ENCODE measurements at regions not wholly inside any gene's neighbourhood (a gene's known extent, or its start where the extent isn't known, plus 50 kb on each side); places are given as distances from the start of the nearest gene placed in this dataset.
"Not testable (repeated sequence)": the region's sequence is repeated elsewhere in the genome, so short reads cannot be mapped to it uniquely, and the experiment has no call there.

GRCh38 chr15:75100679-75101078 is 77.3 kb downstream of the PPCDC start:
- no peak for DNase-seq
- peaks cover 3% of the 10 kb centered on the region for H3K36me3 Mint-ChIP-seq (ENCODE audit: insufficient read depth)
- H3K4me1 Mint-ChIP-seq (ENCODE audit: low read depth in 2 of 2) = peaks cover 3 to 12% of the 10 kb centered on the region in 2 donors
- no peaks in the 10 kb centered on the region for H3K27me3 Mint-ChIP-seq
- no peak overlapping the region for H3K27ac Mint-ChIP-seq
- H3K4me3 Mint-ChIP-seq = no peak overlapping the region
- no peak for ATAC-seq (replicated peaks)
- H3K9me3 Mint-ChIP-seq = no peaks in the 10 kb centered on the region

DNA sequence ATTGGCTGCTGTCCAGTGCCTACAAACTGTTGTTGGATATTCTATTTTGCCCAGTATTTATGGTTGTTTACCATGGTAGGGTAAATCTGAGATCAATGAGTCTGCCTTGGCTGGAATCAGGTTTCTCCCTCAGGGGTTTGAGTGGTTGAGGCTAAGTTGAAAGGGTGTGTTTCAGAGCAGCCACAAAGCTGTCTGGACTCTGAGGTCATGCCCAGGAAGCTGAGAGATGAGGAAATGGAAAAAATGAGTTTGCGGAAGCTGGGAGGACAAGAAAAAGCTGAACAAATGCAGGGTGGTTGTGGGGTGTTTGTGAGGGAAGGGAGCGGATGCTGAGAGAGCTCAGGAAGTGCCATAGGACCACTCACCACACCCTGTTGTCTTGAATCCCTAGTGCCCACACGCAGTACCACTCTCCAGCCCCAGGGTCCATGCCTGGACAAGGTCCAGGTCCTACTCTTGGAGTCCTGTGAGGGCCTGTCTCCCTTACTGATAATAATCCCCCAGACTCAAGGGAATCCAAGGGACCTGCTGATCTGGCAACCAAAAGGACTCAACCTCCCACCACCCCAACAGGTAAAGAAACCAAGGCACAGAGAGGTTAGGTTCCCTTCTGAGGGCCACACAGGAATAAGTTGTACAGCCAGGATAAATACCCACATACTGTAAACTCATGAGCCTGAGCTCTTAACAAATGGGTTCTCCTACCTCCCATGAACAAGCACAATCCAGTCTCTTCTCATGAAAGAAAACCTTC is 81.6 kb downstream of the PPCDC start:
- Mint-ChIP-seq H3K36me3 (ENCODE audit: insufficient read depth) (peaks cover 3% of the 10 kb centered on the region), H3K4me1 (ENCODE audit: low read depth in 2 of 2) (peaks cover 24 to 29% of the 10 kb centered on the region in 2 donors), H3K4me3 (peak overlapping the region in 1 of 2 donors; percentile 24), H3K27me3 (no peaks in the 10 kb centered on the region), H3K27ac (peak overlapping the region; percentile 7 to 68), H3K9me3 (no peaks in the 10 kb centered on the region)
- ATAC-seq (replicated peaks) (peak; percentile 18), DNase-seq (no peak)

GRCh38 chr15:75107516-75107907 is 84.1 kb downstream of the PPCDC start:
- H3K27ac Mint-ChIP-seq = peak overlapping the region; percentile 75 to 91
- ATAC-seq (replicated peaks) = no peak
- H3K4me1 Mint-ChIP-seq (ENCODE audit: low read depth in 2 of 2) = peaks cover 28 to 33% of the 10 kb centered on the region in 2 donors
- H3K36me3 Mint-ChIP-seq (ENCODE audit: insufficient read depth) = peaks cover 3% of the 10 kb centered on the region
- no peak overlapping the region for H3K4me3 Mint-ChIP-seq
- no peaks in the 10 kb centered on the region for H3K27me3 Mint-ChIP-seq
- H3K9me3 Mint-ChIP-seq = no peaks in the 10 kb centered on the region
- DNase-seq = no peak

- DNase-seq (peak; percentile 39 to 66 (median 65)), ATAC-seq (replicated peaks) (peak; percentile 95)
- Mint-ChIP-seq H3K4me3 (peak overlapping the region; percentile 65 to 74), H3K27me3 (no peaks in the 10 kb centered on the region), H3K9me3 (no peaks in the 10 kb centered on the region), H3K36me3 (ENCODE audit: insufficient read depth) (peaks cover 2% of the 10 kb centered on the region), H3K27ac (peak overlapping the region; percentile 75 to 91), H3K4me1 (ENCODE audit: low read depth in 2 of 2) (peaks cover 31 to 38% of the 10 kb centered on the region in 2 donors)
These were observed 84.8 kb downstream of the PPCDC start for GRCh38 chr15:75107908-75108838.

GRCh38 chr15:75109021-75109735 is 85.8 kb downstream of the PPCDC start:
- ATAC-seq (replicated peaks) (no peak), DNase-seq (no peak)
- Mint-ChIP-seq H3K4me3 (peak overlapping the region; percentile 65 to 74), H3K27ac (peak overlapping the region; percentile 75 to 91), H3K9me3 (no peaks in the 10 kb centered on the region), H3K4me1 (ENCODE audit: low read depth in 2 of 2) (peaks cover 32 to 40% of the 10 kb centered on the region in 2 donors), H3K36me3 (ENCODE audit: insufficient read depth) (peaks cover 2% of the 10 kb centered on the region), H3K27me3 (no peaks in the 10 kb centered on the region)

GRCh38 chr15:75109736-75110130 is 86.3 kb downstream of the PPCDC start:
- ATAC-seq (replicated peaks) = no peak
- peaks cover 31 to 42% of the 10 kb centered on the region in 2 donors for H3K4me1 Mint-ChIP-seq (ENCODE audit: low read depth in 2 of 2)

DNA sequence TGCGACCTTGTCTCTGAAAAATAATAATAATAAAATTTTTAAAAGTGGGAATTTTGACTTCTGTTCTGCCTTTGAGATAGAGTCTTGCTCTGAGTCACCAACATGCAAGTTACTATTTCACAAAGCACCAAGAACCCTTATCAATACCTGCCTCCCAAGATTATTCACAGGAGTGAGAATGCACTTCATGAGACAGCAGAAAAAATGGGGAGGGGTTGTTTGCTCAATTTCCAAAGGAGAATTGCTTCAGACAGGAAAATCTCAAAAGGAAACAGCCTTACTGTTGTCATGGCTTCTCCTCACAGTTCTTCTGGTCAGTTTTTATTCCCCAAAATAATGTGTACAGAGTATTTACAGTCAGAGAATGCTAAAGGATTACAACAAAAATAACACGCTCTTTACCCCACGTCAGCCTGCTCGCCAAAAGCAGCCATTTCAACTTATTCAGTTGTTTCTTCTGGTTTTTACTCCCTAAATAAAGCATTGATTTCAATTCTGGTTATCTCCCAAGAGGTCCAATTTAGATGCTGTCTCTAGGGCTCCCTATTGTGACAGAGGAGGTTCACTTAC is 89.0 kb downstream of the PPCDC start:
- no peak for DNase-seq
- peaks cover 29 to 39% of the 10 kb centered on the region in 2 donors for H3K4me1 Mint-ChIP-seq (ENCODE audit: low read depth in 2 of 2)
- peak overlapping the region in 1 of 2 donors; percentile 27 for H3K27ac Mint-ChIP-seq
- no peaks in the 10 kb centered on the region for H3K9me3 Mint-ChIP-seq
- no peaks in the 10 kb centered on the region for H3K27me3 Mint-ChIP-seq
- H3K36me3 Mint-ChIP-seq (ENCODE audit: insufficient read depth) = peaks cover 2% of the 10 kb centered on the region
- no peak for ATAC-seq (replicated peaks)
- H3K4me3 Mint-ChIP-seq = no peak overlapping the region

More at GRCh38 chr15:75109736-75110130, 86.3 kb downstream of the PPCDC start:
- peaks cover 2% of the 10 kb centered on the region for H3K36me3 Mint-ChIP-seq (ENCODE audit: insufficient read depth)
- H3K9me3 Mint-ChIP-seq = no peaks in the 10 kb centered on the region
- H3K27me3 Mint-ChIP-seq = no peaks in the 10 kb centered on the region
- no peak for DNase-seq
- H3K4me3 Mint-ChIP-seq = peak overlapping the region; percentile 65 to 74
- H3K27ac Mint-ChIP-seq = peak overlapping the region; percentile 56 to 91

DNA sequence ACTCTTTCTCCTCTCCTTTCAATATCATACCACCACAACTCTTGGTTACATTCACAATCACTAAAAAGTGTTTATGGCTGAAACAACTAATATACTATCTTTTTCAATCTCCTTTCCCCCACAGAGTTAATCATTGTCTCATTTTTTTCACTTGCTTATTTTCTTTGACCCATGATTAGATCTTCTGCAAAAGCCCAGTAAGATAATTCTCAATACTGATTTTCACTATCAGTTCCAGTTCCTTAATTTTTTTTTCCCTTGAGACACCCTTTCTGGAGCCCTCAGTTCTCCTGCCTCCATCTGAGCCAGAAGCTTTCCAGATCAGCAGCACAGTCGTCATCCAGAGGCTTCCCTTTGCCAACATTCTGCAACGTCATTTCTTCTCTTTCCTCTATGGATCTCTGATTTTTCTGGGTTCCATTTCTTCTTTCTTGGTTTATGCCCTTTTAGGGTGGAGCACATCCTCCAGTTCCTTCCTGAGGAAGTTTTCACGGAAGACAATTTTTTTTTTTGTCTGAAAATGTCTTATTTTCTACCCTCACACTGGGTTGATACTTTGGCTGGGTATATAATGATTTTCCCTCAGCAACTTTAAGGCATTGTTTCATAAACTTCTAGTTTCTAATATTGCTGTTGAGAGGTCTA is 88.7 kb upstream of the C15orf39 start:
- DNase-seq (no peak), ATAC-seq (replicated peaks) (no peak)
- Mint-ChIP-seq H3K27me3 (no peaks in the 10 kb centered on the region), H3K36me3 (ENCODE audit: insufficient read depth) (peaks cover 2% of the 10 kb centered on the region), H3K27ac (peak overlapping the region in 1 of 2 donors; percentile 27), H3K9me3 (no peaks in the 10 kb centered on the region), H3K4me3 (no peak overlapping the region), H3K4me1 (ENCODE audit: low read depth in 2 of 2) (peaks cover 27 to 38% of the 10 kb centered on the region in 2 donors)

DNA sequence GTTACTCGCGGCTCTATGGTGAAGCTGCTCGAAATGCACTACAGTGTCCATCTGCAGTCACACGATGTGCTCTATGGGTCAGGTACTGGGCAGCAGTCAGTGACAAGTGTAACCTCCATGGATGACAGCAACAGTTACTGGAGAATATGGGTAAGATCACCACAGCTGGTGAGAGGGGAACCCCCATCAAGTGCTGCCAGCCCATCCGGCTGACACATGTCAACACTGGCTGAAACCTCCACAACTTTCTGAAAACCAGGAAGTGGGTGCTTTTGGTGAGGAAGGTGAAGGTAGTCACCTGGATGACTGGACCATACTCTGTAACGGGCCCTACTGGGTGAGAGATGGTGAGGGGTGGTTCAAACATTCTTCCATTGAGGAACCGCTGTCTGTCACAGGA is 87.4 kb upstream of the C15orf39 start:
- no peak for DNase-seq
- Mint-ChIP-seq H3K27ac (no peak overlapping the region), H3K36me3 (ENCODE audit: insufficient read depth) (peaks cover 2% of the 10 kb centered on the region), H3K27me3 (no peaks in the 10 kb centered on the region), H3K4me3 (peak overlapping the region in 1 of 2 donors; percentile 4), H3K4me1 (ENCODE audit: low read depth in 2 of 2) (peaks cover 13 to 24% of the 10 kb centered on the region in 2 donors), H3K9me3 (no peaks in the 10 kb centered on the region)
- ATAC-seq (replicated peaks) = no peak

DNA sequence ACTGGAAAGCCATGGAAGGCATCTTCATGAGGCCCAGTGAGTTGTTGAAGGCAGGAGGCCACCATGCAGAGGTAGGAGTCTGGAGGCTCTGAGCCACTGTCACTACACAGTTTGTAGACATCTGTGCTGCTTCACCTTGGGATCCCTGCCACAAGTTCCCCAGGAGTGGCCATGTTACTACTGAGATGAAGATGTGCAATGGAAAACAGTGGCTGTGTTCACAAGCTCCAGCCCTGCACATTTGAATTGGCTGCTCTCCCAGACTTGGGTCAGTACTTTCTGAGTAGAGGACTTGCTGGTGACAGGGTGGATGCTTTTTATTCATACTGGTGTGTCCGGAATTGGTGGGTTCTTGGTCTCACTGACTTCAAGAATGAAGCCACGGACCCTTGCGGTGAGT is 86.9 kb upstream of the C15orf39 start:
- Mint-ChIP-seq H3K4me1 (ENCODE audit: low read depth in 2 of 2) (peaks cover 8 to 20% of the 10 kb centered on the region in 2 donors), H3K4me3 (no peak overlapping the region), H3K36me3 (ENCODE audit: insufficient read depth) (peaks cover 2% of the 10 kb centered on the region), H3K9me3 (no peaks in the 10 kb centered on the region), H3K27me3 (no peaks in the 10 kb centered on the region), H3K27ac (no peak overlapping the region)
- DNase-seq (no peak), ATAC-seq (replicated peaks) (no peak)

DNA sequence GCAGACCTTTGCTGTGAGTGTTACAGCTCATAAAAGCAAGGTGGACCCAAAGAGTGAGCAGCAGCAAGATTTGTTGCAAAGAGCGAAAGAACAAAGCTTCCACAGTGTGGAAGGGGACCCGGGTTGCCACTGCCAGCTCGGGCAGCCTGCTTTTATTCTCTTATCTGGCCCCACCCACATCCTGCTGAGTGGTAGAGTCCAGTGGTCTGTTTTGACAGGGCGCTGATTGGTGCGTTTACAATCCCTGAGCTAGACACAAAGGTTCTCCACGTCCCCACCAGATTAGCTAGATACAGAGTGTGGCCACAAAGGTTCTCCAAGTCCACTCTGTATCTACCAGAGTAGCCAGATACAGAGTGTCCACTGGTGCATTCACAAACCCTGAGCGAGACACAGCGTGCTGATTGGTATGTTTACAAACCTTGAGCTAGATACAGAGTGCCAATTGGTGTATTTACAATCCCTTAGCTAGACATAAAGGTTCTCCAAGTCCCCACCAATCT is 86.2 kb upstream of the C15orf39 start:
- H3K4me1 Mint-ChIP-seq (ENCODE audit: low read depth in 2 of 2) = peaks cover 4 to 14% of the 10 kb centered on the region in 2 donors
- H3K4me3 Mint-ChIP-seq; DNase-seq; H3K27ac Mint-ChIP-seq; H3K27me3 Mint-ChIP-seq; H3K9me3 Mint-ChIP-seq; ATAC-seq (replicated peaks); H3K36me3 Mint-ChIP-seq (ENCODE audit: insufficient read depth): not testable (repeated sequence)

DNA sequence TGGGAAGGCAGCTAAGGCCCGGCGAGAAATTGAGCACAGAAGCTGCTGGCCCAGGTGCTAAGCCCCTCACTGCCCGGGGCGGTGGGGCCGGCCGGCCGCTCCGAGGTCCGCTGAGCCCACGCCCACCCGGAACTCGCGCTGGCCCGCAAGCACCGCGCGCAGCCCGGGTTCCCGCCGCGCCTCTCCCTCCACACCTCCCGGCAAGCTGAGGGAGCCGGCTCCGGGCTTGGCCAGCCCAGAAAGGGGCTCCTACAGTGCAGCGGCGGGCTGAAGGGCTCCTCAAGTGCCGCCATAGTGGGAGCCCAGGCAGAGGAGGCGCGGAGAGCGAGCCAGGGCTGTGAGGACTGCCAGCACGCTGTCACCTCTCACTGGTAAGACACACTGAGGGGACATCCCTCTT is 85.5 kb upstream of the C15orf39 start:
- H3K27me3 Mint-ChIP-seq; H3K9me3 Mint-ChIP-seq; DNase-seq; H3K27ac Mint-ChIP-seq; H3K4me3 Mint-ChIP-seq; ATAC-seq (replicated peaks); H3K36me3 Mint-ChIP-seq (ENCODE audit: insufficient read depth): not testable (repeated sequence)
- H3K4me1 Mint-ChIP-seq (ENCODE audit: low read depth in 2 of 2) = peaks cover 4 to 14% of the 10 kb centered on the region in 2 donors

Measured in effector memory CD8-positive, alpha-beta T cell (primary cell).